ENCODE measurements at regions not wholly inside any gene's neighbourhood (a gene's known extent, or its start where the extent isn't known, plus 50 kb on each side); places are given as distances from the start of the nearest gene placed in this dataset.

GRCh38 chr4:138078751-138079520 is 163.2 kb downstream of the SLC7A11 start:
- DNase-seq: no peak

- DNase-seq: no peak
These were observed 163.9 kb downstream of the SLC7A11 start for GRCh38 chr4:138078253-138078652.

GRCh38 chr4:138076561-138076960 is 165.6 kb downstream of the SLC7A11 start:
- no peak for DNase-seq

- no peak for DNase-seq
These were observed 171.3 kb downstream of the SLC7A11 start for GRCh38 chr4:138070816-138071215.

DNA sequence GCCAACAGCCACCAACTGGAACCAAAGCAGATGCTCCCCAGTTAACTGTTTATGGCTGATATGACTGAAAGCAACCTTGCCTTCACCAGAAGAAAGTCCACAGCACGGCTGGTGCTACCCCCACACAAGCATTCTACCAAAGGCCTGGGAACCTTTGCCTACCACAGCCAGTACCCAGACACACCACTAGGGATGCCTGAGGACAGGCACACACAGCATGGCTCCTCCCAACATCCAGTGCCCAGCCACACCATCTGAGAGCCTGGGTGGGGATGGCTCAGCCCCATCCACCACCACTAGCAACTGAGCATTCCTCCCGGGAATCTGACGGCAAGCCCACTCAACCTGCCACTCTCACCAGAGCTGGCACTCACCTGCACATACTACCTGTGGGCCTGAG is 178.6 kb downstream of the SLC7A11 start:
- DNase-seq: no peak

- DNase-seq: peak; percentile 61
These were observed 179.2 kb downstream of the SLC7A11 start for GRCh38 chr4:138062929-138063328.

GRCh38 chr4:138056541-138056940 is 185.6 kb downstream of the SLC7A11 start:
- DNase-seq: no peak

- no peak for DNase-seq
These were observed 186.3 kb downstream of the SLC7A11 start for GRCh38 chr4:138055890-138056289.

- peak; percentile 91 for DNase-seq
These were observed 188.4 kb downstream of the SLC7A11 start for GRCh38 chr4:138053641-138054301.

GRCh38 chr4:138052806-138053632 is 189.1 kb downstream of the SLC7A11 start:
- DNase-seq: no peak

- peak; percentile 71 for DNase-seq
These were observed 191.0 kb downstream of the SLC7A11 start for GRCh38 chr4:138051157-138051556.

- peak; percentile 32 for DNase-seq
These were observed 191.5 kb downstream of the SLC7A11 start for GRCh38 chr4:138050601-138051000.

- no peak for DNase-seq
These were observed 192.8 kb downstream of the SLC7A11 start for GRCh38 chr4:138049355-138049754.

GRCh38 chr4:138047290-138047689 is 194.9 kb downstream of the SLC7A11 start:
- DNase-seq: no peak

DNA sequence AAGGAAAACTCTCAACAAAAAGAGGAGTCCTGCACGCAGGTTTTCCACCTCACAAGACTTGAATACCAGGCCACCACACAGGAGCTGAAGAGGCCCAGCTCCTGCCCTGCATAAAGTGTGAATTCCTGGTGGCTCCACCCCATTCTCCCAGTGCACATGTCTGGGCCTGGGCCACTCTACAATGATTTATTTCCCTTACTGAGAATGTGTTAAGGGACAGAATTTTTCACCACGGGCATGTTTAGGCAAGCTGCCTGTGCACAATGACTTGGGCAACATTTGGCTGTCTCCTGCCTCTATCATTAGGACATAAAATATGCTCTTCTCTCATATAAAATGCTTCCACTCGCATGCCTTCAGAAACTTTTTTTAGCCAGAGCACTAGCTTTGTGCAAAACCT is 197.1 kb downstream of the SLC7A11 start:
- DNase-seq: no peak

DNA sequence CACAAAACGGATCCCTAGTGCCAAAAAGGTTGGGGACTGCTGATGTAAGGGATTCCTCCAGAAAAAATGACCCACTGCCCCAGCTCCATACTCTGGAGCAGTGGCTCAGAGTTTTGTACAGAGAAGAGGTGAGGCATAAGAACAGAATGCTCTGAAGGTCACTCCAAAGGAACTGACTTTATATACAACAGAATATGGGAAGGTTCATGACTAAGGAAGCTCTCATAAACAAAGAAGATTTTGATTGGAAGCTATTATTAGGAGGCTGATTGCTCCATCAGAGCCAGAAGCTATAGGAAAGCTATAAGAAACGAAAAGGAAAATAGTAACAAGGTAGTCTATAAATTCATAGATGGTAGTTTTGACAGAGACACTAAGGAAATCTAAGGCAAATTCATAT is 203.1 kb downstream of the SLC7A11 start:
- peak; percentile 22 for DNase-seq

GRCh38 chr4:138037696-138038095 is 204.5 kb downstream of the SLC7A11 start:
- DNase-seq: peak; percentile 69

DNA sequence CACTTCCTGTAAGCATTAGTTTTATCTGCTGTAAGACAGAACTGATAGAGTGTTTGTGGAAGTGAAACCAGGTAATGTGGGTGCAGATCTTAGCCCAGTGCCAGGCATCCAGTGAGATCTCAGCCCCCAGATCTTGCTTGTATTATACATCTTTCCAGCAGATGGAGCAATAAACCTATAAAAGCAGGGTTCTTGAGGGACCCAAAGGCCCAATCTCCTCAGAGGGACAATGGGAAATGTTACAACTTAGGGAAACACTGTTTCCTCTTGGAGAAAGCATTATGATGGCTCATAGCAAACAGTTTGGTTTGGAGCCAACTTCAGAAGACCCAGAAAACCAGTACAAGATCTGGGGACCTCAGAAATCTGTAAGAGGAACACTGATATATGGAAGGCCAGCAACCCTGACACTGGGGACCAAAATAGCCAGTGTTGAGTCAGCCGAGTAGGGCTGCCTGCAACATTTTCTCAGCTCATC is 206.3 kb downstream of the SLC7A11 start:
- peak; percentile 79 for DNase-seq

DNA sequence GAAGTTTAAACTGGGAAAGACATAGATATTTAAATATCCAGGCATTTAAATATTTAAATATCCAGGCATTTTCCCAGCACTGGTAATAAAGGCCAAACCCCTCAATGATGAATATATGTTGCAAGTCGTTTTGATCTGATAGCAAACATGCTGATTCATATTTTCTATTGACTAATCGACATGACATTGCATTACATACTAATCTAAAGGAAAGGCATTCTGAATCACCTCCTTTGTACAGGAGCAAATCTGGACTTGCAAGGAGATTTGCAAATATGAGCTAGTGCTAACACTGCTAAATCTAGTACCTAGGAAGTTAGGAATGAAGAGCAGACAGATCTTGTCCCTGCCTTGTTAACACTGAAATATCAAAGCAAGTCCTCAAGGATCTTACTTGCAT is 207.3 kb downstream of the SLC7A11 start:
- peak; percentile 80 for DNase-seq

GRCh38 chr4:138032222-138032621 is 209.9 kb downstream of the SLC7A11 start:
- no peak for DNase-seq

- DNase-seq: peak; percentile 9
These were observed 211.8 kb downstream of the SLC7A11 start for GRCh38 chr4:138030375-138030774.

DNA sequence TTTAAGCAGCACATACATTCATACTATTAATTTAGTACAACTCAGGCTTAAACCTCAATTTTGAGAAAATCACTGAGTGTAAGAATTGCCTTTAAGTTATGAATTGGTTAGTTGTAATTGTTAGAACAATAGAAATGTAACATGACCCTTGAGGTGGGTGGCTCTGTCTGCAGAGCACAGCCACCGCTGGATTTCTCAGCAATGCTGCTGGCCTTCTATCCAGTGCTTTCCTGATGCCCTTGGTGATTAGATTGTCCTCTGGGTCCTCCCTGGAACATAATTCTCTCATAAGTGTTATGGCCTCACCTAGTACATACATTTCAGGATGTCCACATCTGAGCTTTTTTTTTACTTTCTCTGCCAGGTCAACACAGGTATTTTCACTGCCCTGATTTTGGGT is 213.2 kb downstream of the SLC7A11 start:
- DNase-seq: no peak

DNA sequence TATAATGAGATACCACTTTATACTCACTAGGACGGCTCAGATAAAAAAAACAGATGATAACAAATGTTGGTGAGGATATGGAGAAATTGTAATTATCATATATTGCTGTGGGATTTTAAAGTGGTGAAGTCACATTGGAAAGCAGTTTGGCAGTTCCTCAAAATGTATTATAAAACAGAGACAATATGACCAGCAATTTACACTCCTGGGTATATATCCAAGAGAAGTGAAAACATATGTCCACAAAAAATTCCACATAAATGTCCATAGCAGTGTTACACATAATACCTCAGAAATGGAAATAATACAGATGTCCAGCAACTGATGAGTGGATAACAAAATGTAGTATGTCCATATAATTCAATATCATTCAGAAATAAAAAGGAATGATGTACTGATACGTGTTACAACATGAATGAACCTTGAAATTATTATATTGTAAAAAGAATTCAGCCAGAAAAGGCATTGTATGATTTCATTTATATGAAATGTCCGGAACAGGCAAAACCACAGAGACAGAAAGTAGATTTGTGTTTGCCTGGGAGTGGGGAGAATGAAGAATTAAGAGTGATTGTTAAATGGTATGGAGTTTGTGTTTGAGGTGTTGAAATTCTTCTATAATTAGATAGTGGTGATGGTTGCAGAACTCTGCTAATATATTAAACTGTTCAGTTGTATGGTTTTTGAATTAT is 220.9 kb downstream of the SLC7A11 start:
- DNase-seq: peak; percentile 82

All from fibroblast of upper back skin (primary cell).